HG03280 (cell line): ENCODE measurements at regions not wholly inside any gene's neighbourhood (a gene's known extent, or its start where the extent isn't known, plus 50 kb on each side); places are given as distances from the start of the nearest gene placed in this dataset.

Experiments
- ATAC-seq: cut with Tn5 transposase; IDR thresholded peaks from one replicate; pipeline ENCODE4 v1.9.1; 2021; ENCODE audit warnings: mild to moderate bottlenecking, moderate library complexity; ENCODE audit not compliant: unreplicated experiment

DNA sequence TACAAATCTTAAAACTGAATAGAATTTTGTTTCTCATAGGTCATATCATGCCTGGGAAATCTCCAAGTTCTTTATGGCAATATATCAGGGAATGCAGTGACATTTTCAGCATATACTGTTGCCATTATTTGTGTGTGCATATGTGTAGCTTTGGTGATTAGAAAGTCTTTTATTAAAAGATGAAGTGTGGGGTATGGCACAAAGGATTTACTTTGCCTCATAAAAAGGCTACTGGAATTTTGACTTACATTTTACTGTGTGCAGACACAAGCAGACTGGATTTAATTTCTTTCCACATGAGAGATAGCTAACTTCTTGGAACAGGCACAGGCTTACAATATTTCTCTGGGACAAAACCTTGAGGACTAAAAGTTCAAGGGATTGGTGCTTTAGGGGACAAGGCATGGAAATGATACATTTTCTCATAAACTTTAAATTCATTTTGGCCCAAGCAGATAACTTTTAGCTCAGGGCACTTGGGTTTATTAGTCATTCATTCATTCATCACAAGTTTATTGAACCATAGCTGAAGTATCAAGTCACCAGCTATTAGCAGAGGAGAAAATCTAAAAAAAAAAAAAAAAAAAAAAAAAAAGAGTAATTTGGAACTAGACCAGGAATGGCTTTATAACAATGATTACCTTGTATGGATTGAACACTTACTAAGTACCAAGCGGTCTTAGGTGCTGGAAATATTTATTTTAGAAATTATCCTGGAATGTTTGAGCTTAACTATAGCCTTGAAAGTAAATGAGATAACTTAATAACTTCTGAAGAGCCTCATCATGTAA lies 191.5 kb downstream of the SLIT2 start:
- ATAC-seq = no peak

DNA sequence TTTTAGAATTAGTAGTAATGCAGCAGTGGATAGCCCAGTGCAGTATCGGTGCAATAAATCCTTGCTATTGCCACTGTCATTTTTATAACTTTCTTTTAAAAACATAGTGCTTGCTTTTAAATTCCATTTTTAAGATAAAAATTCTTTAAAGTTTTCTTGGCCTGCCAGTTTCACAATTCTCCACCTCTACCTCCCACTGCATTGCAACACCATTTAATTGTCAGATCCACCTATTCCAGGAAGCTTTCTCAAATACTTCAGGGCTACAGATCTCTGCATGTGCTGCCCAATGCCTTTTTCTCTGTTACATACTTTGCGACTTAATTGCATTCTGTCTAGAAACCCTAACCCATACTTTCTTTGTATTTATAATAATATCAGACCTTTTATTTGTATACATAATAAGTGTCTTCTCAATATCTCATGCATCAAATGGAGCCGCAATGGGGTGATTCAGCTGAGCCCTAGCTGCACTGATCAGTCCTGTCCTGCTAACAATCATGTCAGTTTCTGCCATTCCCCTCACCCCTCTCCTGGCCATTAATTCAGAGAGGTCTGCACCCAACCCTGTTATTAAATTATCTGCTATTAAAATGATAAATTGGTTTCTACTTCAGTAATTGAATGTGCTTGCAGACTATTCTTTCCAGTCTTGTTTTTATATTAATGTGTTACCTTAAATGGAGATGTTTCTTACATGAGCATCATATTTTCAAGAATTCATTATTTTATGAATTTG lies 193.1 kb downstream of the SLIT2 start:
- no peak for ATAC-seq

GRCh38 chr4:20445933-20446723 lies 194.4 kb downstream of the SLIT2 start:
- ATAC-seq = no peak

GRCh38 chr4:20447103-20447502 lies 195.4 kb downstream of the SLIT2 start:
- ATAC-seq = no peak

DNA sequence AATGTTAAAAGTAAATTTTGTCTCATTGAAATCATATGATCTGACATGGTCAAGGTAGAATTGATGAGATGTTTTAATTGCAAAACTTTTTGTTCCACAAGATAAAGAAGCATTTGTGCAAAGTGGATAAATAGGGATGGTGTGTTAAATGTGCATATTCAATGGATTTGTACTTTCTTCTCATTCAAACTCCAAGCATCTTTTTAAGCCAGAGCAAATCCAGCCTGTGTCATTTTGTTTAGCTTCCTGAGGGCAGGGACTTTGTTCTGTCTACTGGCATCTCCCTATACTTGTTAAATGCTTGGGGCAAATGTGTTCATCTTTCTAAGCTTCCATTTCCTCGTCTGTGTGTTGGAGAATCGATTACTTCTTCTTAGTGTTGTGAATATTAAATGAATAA lies 200.3 kb downstream of the SLIT2 start:
- ATAC-seq = no peak

- no peak for ATAC-seq
Observed at GRCh38 chr4:20454515-20454914, 202.8 kb downstream of the SLIT2 start.

DNA sequence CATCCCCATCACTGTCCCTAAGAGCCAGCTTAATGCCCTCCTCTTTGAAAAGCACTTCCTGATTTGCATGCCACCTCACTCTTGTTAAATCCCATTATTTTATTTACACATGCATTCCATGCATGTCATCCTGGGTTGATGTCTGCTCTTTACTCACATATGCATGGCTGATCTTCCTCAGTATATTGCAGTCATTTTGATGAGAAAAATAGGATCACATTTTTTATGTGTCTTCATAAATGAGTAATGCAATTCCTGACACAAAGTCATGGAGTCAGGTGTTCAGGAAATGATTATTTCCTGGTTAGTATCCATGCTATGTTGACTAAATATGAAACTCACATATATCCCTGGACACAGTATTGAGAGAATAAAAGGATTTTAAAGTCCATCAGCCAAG lies 204.7 kb downstream of the SLIT2 start:
- no peak for ATAC-seq

DNA sequence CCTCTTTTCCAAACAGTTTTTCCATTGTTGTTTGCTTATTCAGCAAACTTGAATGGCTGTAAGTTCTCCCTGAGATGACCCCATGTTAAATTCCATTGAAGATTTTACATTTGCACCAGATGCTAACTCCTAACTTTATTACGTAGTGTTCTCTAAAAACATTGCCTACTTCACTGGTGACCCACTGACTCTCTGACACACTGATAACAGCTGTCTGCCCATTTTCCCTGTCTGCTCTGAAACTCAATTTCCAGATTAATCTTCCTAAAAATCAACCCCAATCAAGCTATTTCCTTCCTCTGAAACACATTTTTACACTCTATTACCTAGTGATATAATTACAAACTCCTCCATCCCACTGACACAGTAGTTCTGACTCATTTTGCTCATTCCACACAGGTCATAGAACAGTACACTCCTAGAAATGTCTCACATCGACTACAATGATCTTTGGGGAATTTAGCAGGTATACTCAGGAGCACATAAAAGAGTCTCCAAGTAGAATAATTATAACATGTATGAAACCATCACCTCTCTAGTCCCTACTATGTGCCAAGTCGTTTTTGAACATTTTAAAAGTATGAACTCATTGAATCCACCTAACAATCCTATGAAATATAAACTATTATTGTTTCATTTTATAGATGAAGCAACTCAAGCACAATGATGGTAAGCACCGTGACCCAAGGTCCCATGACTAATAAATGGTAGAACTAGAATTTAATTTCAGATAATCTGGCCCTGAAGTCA lies 210.9 kb downstream of the SLIT2 start:
- ATAC-seq = no peak

- ATAC-seq = no peak
Observed at GRCh38 chr4:20463176-20463430, 211.4 kb downstream of the SLIT2 start.

GRCh38 chr4:20464381-20464780 lies 212.7 kb downstream of the SLIT2 start:
- ATAC-seq = no peak

GRCh38 chr4:20474119-20474518 lies 222.4 kb downstream of the SLIT2 start:
- no peak for ATAC-seq

DNA sequence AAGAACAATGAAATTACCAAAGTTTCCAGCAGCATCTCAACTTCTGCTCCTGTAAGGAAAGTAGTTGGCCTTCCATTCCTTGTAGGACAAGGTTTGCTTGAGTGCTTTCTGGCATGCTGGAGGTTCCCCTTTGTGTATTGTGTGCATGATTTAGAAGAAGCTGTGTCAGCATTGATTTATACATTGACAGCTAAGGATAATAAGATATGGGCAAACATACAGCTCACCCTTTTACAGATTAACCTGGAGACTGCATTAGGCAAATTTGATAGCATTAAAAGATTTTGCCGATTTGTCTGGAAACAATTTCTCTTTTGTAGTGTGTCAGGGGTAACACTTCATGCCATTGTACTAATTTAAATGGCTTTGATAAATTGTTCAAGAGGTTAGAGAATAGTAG lies 221.8 kb upstream of the PACRGL start:
- ATAC-seq = no peak

DNA sequence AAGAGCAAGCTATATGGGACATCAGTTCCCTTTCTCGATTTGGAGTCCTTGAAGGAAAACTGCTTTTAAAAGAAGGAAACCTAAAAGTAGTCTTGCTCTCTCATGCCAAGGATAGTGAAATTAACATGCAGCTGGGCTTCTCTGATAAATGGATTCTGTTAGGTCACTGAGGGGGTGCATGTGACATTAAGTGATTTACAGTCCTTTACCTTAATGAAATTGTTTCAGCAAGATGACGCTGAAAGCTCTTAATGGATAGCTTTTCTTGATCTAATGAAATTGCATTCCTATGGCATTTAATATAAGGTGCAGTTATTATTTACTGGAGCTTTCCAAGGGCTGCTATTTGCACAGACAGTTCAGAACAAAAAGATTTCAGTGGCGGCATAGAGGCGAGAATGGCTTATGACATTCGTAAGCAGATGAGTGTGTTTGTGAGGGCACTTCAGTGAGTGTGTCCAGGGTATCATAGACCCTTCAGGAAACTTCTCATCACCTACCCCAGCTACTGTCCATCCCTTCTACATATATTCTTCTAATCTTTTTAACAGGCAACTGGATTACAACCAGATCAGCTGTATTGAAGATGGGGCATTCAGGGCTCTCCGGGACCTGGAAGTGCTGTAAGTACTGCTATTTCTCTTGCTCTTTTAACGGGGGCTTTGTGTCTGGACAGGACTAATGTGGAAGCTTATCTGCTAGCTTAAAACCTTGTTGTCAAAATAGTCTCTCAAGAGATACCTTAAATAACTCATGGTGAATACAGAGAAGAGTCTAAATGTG lies 219.9 kb upstream of the PACRGL start:
- no peak for ATAC-seq

GRCh38 chr4:20483416-20483815 lies 216.8 kb upstream of the PACRGL start:
- ATAC-seq = no peak

DNA sequence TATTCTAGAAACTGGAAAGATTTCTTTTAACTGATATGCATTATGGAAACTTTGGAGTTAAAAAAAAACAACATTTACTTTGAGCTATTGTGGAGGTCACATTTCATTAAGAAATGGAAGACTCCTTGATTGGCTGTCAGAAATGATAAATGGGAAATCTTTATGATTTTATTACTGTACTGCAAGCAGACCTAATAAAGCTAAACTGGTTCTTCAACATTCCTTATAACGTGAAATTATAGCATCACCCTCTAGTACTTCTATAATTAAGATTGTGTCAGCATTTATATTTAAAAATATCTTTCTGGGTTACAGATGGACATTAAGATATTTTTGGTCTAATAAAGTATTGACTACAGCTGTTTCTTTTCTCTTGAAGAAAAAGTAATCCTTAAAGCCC lies 213.8 kb upstream of the PACRGL start:
- ATAC-seq = no peak

DNA sequence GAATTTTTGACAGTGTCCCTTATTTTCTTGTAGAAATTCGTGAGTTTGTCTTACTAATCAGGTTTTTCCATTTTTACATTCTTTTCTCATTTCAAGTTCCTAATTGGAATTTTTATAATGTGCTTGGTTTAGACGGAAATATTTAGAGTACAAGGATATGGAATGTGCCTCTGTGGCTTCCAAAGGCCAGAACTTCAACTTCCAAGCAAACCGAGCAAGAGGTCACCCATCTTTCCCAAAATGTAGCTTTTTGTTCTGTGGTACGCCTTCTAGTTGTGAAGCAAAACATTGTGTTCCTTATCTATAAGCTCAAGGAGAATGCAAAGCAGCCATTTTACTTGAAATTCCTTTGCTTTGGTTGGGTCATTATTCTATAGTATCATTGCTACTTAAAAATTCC lies 212.8 kb upstream of the PACRGL start:
- ATAC-seq = no peak

DNA sequence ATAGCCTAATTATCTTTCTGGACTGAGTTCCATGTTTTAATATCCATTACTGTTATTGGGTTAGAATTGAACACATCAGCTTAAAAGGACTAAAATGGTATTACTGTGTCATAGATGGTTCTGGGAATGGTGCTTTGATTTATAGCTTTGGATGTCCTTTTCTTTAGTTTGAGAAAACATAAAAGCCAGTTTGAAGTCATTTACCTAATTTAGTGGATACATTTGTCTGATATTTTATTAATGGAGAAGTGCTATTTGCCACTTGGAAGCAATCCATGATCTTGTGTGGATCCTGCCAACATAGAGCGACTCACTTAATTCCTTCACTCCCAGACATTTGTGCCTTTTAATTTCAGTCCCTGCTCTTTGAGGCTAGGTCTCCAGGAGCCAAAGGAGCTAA lies 212.4 kb upstream of the PACRGL start:
- ATAC-seq = no peak

DNA sequence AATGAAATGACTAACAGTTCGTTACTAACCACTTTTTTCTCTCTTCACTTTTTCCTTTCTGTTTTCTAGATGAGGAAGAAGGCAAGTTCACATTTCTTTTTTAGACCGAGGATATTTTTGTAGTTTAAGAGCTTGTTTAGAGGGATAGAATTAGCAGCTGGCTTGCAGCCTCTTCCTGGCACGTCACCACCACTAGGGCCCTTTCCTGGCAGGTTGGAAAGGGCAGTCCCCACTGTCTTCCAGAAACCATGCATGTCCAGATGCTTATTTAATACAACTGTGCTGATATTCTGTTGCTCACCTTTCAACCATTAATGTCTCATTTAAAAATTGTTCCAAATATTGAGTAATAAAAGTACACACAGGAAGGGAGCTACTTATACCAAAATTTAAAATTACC lies 209.5 kb upstream of the PACRGL start:
- ATAC-seq = no peak

- ATAC-seq = no peak
Observed at GRCh38 chr4:20493761-20494353, 206.4 kb upstream of the PACRGL start.

- ATAC-seq = no peak
Observed at GRCh38 chr4:20496068-20496467, 204.2 kb upstream of the PACRGL start.
